D721Med (cell line): ENCODE measurements at regions not wholly inside any gene's neighbourhood (a gene's known extent, or its start where the extent isn't known, plus 50 kb on each side); places are given as distances from the start of the nearest gene placed in this dataset.
"Not testable (repeated sequence)": the region's sequence is repeated elsewhere in the genome, so short reads cannot be mapped to it uniquely, and the experiment has no call there.

Experiments used
- DNase-seq: peaks from one replicate; pipeline ENCODE4 v3.0.0; 2011; ENCODE audit warnings: low spot score; ENCODE audit not compliant: insufficient read length
- FAIRE-seq: peaks from 2 replicates; lab custom pipeline; 2011; peaks lifted over from hg19 to GRCh38; lab: Jason Lieb, UNC
- CTCF ChIP-seq: IDR thresholded peaks from 2 replicates; pipeline ENCODE4 v1.5.1; 2012; ENCODE audit warnings: mild to moderate bottlenecking, control low read depth; ENCODE audit not compliant: insufficient read depth; ENCODE audit errors: missing control alignments

- FAIRE-seq: no peak
- TF ChIP-seq CTCF: no peak
These were observed 166.6 kb upstream of the COL11A1 start for GRCh38 chr1:103274886-103275285.

GRCh38 chr1:103273106-103273505, 164.8 kb upstream of the COL11A1 start:
- TF ChIP-seq CTCF: no peak
- no peak for FAIRE-seq
- no peak for DNase-seq

More at GRCh38 chr1:103274886-103275285, 166.6 kb upstream of the COL11A1 start:
- DNase-seq: no peak

GRCh38 chr1:103271471-103271870, 163.1 kb upstream of the COL11A1 start:
- FAIRE-seq, DNase-seq: not testable (repeated sequence)

GRCh38 chr1:103267893-103268292, 159.6 kb upstream of the COL11A1 start:
- DNase-seq (no peak), FAIRE-seq (no peak)
- no peak for TF ChIP-seq CTCF

- FAIRE-seq: no peak
- no peak for DNase-seq
These were observed 158.9 kb upstream of the COL11A1 start for GRCh38 chr1:103267266-103267665.

GRCh38 chr1:103266036-103266435, 157.7 kb upstream of the COL11A1 start:
- no peak for FAIRE-seq
- DNase-seq: no peak
- no peak for TF ChIP-seq CTCF

More at GRCh38 chr1:103267266-103267665, 158.9 kb upstream of the COL11A1 start:
- TF ChIP-seq CTCF: no peak

- DNase-seq: no peak
- no peak for TF ChIP-seq CTCF
- no peak for FAIRE-seq
These were observed 157.2 kb upstream of the COL11A1 start for GRCh38 chr1:103265551-103265950.

- FAIRE-seq (no peak), DNase-seq (no peak)
- no peak for TF ChIP-seq CTCF
These were observed 151.7 kb upstream of the COL11A1 start for GRCh38 chr1:103259982-103260381.
